Fibroblast of mammary gland (primary cell): ENCODE measurements at regions not wholly inside any gene's neighbourhood (a gene's known extent, or its start where the extent isn't known, plus 50 kb on each side); places are given as distances from the start of the nearest gene placed in this dataset.

Source experiments
- DNase-seq: peaks from one replicate; pipeline ENCODE4 v3.0.0-alpha.2; 2010; ENCODE audit warnings: low read depth
- H3K4me3 ChIP-seq: 2 replicates; pipeline ENCODE4 v1.5.1; 2011; ENCODE audit warnings: low read depth, mild to moderate bottlenecking, low read length, moderate library complexity; ENCODE audit not compliant: control insufficient read depth
- TF ChIP-seq, protein P1 (sequence below): conservative IDR thresholded peaks from 2 replicates; pipeline ENCODE4 v1.5.1; 2011; ENCODE audit warnings: low read depth, low read length, inconsistent platforms; ENCODE audit not compliant: control insufficient read depth, insufficient read depth

DNA sequence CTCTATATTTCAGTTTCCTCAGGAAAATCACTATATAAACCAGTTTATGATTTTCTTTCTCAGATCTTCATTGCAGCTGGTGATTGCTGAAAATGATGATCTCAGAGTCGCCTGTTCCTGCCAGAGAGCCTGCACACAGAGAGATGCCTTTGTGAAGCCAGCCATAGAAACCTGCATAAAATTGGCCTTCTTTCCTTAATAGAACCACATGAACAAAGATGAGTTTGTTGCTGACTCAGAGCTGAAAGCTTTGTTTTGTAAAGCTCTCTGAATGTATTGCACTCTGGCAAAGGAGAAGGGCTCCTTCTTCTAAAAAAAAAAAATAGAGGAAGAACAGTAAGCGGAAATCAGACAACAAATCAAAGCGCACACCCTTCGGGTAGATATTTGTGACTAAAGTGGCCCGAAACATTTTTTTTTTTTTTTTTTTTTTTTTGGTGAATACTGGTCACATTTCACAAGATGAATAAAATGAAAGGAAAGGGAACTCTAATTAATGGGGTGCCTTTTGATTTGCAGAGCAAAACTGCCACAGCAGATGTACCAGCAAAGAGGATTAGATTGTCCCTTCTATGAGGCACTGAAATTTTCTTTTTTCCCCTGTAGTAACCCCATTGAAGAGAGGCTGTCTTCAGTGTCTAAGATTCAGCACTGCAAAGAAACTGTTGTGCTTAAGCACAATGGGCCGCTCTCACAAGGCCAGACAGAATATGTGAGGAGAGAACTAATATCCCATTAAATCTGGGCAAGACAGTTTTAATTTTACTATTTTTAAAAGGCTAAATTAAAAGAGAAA, 75.1 kb upstream of the PTPRZ1 start:
- TF ChIP-seq, protein P1, sequence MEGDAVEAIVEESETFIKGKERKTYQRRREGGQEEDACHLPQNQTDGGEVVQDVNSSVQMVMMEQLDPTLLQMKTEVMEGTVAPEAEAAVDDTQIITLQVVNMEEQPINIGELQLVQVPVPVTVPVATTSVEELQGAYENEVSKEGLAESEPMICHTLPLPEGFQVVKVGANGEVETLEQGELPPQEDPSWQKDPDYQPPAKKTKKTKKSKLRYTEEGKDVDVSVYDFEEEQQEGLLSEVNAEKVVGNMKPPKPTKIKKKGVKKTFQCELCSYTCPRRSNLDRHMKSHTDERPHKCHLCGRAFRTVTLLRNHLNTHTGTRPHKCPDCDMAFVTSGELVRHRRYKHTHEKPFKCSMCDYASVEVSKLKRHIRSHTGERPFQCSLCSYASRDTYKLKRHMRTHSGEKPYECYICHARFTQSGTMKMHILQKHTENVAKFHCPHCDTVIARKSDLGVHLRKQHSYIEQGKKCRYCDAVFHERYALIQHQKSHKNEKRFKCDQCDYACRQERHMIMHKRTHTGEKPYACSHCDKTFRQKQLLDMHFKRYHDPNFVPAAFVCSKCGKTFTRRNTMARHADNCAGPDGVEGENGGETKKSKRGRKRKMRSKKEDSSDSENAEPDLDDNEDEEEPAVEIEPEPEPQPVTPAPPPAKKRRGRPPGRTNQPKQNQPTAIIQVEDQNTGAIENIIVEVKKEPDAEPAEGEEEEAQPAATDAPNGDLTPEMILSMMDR: no peak
- peak; percentile 0 for DNase-seq
- no peak overlapping the region for H3K4me3 ChIP-seq

DNA sequence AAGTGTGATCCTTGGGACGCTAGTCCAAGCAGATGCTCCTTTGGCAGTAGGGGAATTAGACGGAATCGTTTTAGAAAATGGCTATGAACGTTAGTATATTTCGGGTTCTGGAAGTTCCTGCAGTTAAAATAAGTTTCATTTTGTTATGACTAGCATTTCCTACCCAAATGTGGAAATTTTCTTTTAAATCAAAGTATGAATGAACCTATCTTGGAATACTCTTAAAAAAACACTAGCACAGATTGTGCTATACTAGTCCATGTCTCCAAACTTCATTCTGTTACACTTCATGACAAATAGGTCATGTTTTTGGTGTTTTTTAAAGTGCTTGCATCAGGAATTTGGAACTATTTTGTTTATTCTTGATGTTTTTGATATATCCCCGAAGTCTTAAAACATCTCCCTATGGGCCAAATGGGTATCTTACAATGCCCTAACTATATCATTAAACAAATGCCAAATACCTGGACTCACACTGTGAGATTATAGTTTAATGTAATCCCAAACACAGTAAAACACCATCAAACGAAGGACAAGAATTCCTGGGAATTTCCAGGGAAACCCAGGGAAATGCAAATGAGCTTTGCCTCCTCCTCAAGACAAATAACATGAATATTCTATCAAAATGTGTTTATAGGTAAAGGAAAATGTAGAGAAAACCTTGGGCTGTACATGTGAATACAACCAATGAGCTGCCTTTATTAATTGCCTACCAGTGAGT, 75.9 kb upstream of the PTPRZ1 start:
- no peak overlapping the region for H3K4me3 ChIP-seq
- TF ChIP-seq, protein P1: no peak
- DNase-seq: no peak

DNA sequence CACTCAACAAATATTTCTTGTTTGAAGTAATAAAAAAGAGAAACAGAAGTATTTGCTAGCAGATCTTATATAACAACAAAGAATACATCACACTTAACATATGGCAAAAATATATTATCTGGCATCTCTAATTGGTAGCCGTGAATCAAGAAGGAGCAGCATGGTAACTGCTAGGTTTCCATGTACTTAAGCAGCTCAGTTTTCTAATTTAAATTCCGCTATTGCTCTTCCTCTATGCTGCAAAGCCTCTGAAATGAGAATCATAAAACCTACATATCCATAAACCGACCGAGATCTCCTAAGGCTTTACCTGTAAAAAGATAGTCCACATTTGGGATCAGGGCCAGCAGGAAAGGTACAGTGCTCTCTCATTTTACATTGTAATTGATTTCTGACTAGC, 76.6 kb upstream of the PTPRZ1 start:
- no peak overlapping the region for H3K4me3 ChIP-seq
- TF ChIP-seq, protein P1: no peak
- no peak for DNase-seq

DNA sequence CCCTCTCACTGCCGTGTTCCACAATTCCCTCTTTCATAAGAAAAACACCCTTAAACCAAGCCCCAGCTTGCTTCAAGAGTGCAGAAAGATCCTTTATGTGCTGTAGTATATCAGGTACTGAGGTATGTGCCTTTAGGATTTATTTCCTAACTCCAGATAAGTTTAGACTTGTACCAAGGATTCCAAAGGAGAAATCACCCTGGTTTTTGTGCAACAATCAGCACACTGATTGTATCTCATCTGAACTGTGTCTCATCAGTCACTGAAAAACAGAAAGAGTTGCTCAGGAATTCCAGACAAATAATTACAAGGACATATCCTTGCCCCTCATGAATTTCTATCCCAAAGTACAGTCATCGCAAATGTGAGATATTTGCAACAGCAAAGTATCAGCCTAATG, 77.2 kb upstream of the PTPRZ1 start:
- H3K4me3 ChIP-seq: no peak overlapping the region
- TF ChIP-seq, protein P1: no peak
- DNase-seq: no peak

DNA sequence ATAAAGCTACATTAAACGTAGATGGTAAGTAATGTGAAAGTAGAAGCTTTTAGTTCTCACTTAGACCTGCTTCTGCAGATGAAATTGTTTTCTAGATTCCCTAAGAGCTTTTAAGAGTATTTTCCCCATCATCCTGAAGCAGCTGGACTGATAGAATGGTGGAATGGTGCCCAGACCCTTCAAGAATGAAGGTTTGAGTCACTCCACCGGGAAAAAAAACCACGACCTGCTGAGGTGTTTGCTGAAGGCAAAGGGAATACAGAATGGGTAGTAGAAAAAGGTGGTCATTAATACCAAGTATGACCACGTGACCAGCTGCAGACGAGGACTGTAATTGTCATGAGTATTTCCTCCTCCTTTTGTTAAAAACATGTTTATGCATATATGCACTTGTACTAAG, 79.2 kb upstream of the PTPRZ1 start:
- TF ChIP-seq, protein P1: no peak
- DNase-seq: no peak

DNA sequence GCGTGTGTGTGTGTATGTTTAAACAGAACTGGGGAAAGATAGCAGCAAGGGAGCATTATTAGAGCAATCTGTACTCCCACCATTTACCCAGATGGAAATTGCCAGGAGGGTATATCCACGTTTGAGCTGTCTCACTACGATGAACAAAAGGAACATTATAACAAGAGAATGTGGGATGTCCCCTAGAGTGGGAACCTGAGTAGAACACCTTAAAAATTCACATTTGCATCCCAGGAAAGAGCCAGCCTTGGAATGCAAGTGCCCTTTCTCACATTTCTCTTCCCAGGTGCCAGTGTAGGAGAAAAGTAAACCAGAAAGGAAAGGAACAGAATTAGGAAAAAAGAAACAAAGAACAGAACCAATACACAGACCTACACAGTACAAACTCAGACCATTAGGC, 95.3 kb upstream of the PTPRZ1 start:
- TF ChIP-seq, protein P1: no peak
- no peak for DNase-seq
- no peak overlapping the region for H3K4me3 ChIP-seq

More for the DNA sequence above, 79.2 kb upstream of the PTPRZ1 start:
- no peak overlapping the region for H3K4me3 ChIP-seq

DNA sequence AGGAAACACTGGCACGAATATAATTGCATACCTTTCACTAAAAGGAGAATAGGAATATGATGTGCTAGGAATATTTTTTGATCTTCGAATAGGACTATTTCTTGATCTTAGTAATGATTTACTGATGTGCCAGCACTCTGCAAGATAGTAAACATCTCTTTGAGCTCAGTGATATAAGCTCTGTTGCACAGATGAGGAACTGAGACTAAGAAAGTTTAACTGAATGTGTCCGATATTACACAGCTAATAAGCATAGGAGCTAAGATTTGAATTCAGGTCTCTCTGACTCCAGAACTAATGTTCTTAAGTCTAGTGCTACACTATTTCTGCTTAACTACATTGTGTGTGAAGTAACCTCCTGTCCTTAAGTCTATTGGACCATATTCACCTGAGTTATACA, 98.4 kb upstream of the PTPRZ1 start:
- TF ChIP-seq, protein P1: no peak
- DNase-seq: no peak

More for the DNA sequence above, 98.4 kb upstream of the PTPRZ1 start:
- H3K4me3 ChIP-seq: no peak overlapping the region
